ENCODE measurements at regions not wholly inside any gene's neighbourhood (a gene's known extent, or its start where the extent isn't known, plus 50 kb on each side); places are given as distances from the start of the nearest gene placed in this dataset.
A peak's percentile ranks its signal among the peaks of the same experiment; 100 is the strongest.

GRCh38 chr1:226816576-226816975 lies 53.8 kb upstream of the PSEN2 start:
- DNase-seq = no peak

GRCh38 chr1:226814751-226815537 lies 55.5 kb upstream of the PSEN2 start:
- peak; percentile 14 for DNase-seq

GRCh38 chr1:226813671-226814591 lies 56.5 kb upstream of the PSEN2 start:
- DNase-seq = no peak

GRCh38 chr1:226810681-226811080 lies 59.7 kb upstream of the PSEN2 start:
- DNase-seq = no peak

GRCh38 chr1:226809785-226810571 lies 60.4 kb upstream of the PSEN2 start:
- no peak for DNase-seq

GRCh38 chr1:226808501-226808900 lies 61.9 kb upstream of the PSEN2 start:
- DNase-seq = no peak

- DNase-seq = no peak
Observed at GRCh38 chr1:226806988-226807387, 63.4 kb upstream of the PSEN2 start.

GRCh38 chr1:226804907-226805759 lies 65.3 kb upstream of the PSEN2 start:
- DNase-seq = no peak

- no peak for DNase-seq
Observed at GRCh38 chr1:226800763-226801380, 61.8 kb upstream of the ITPKB start.

GRCh38 chr1:226799634-226800281 lies 60.7 kb upstream of the ITPKB start:
- DNase-seq = no peak

GRCh38 chr1:226798427-226799411 lies 59.6 kb upstream of the ITPKB start:
- no peak for DNase-seq

GRCh38 chr1:226797151-226797550 lies 58.1 kb upstream of the ITPKB start:
- DNase-seq = no peak

GRCh38 chr1:226793620-226794276 lies 54.7 kb upstream of the ITPKB start:
- no peak for DNase-seq

- DNase-seq = no peak
Observed at GRCh38 chr1:226792368-226792767, 53.3 kb upstream of the ITPKB start.

- DNase-seq = no peak
Observed at GRCh38 chr1:226790545-226791181, 51.6 kb upstream of the ITPKB start.

GRCh38 chr1:226788965-226789364 lies 49.9 kb upstream of the ITPKB start:
- no peak for DNase-seq

Data from NCI-H1436 treated with DMSO at 0.1 percent for 48 hours (cell line).